Caco-2 (cell line): ENCODE measurements at regions not wholly inside any gene's neighbourhood (a gene's known extent, or its start where the extent isn't known, plus 50 kb on each side); places are given as distances from the start of the nearest gene placed in this dataset.
"Not testable (repeated sequence)": the region's sequence is repeated elsewhere in the genome, so short reads cannot be mapped to it uniquely, and the experiment has no call there.

Source experiments
- BruUV-seq: library from RNA; stranded (reverse); fragments of 400-500 nt; replicated peaks from 2 replicates; lab custom pipeline; 2021; lab: Mats Ljungman, UMichigan
- CTCF ChIA-PET: fragments of 300-600 bp; sonication (Branson Sonifier 250); formaldehyde crosslinking; loops from one replicate; lab custom pipeline; 2022; ENCODE audit warnings: antibody characterized with exemption; lab: Charles Lee
- POLR2A ChIA-PET: fragments of 300-600 bp; sonication (Branson Sonifier 250); formaldehyde crosslinking; loops from one replicate; lab custom pipeline; 2022; ENCODE audit warnings: antibody characterized with exemption; lab: Charles Lee
- DNase-seq, 2 experiments: peaks; one replicate each; pipeline versions ENCODE4 v3.0.0 to v3.0.0-alpha.2; 2020 to 2022
- H3K27me3 ChIP-seq: replicated peaks from 2 replicates; pipeline ENCODE4 v1.6.0; 2011; ENCODE audit warnings: low read length; ENCODE audit not compliant: control insufficient read depth, insufficient read depth
- H3K36me3 ChIP-seq: 2 replicates; pipeline ENCODE4 v1.5.1; 2011; ENCODE audit warnings: low read length; ENCODE audit not compliant: control insufficient read depth, insufficient read depth
- H3K4me1 ChIP-seq: fragments of 250-450 bp; sonication (Bioruptor Pico); 2 replicates; pipeline ENCODE4 v1.5.1; 2020; ENCODE audit warnings: mild to moderate bottlenecking
- H3K4me3 ChIP-seq: 2 replicates; pipeline ENCODE4 v1.5.1; 2011; ENCODE audit warnings: low read depth, mild to moderate bottlenecking, control low read depth, low read length
- H3K9me3 ChIP-seq: fragments of 250-450 bp; sonication (Bioruptor Pico); 2 replicates; pipeline ENCODE4 v1.5.1; 2020; ENCODE audit warnings: mild to moderate bottlenecking, moderate library complexity
- H3K27ac Mint-ChIP-seq: one replicate; pipeline ENCODE4 v1.8.0; 2022; ENCODE audit warnings: mixed read lengths; ENCODE audit not compliant: unreplicated experiment
- H3K27me3 Mint-ChIP-seq: one replicate; pipeline ENCODE4 v1.8.0; 2022; ENCODE audit warnings: mixed read lengths; ENCODE audit not compliant: insufficient read depth, unreplicated experiment
- H3K36me3 Mint-ChIP-seq: one replicate; pipeline ENCODE4 v1.8.0; 2022; ENCODE audit warnings: mild to moderate bottlenecking, mixed read lengths; ENCODE audit not compliant: insufficient read depth, unreplicated experiment
- H3K4me1 Mint-ChIP-seq: one replicate; pipeline ENCODE4 v1.8.0; 2022; ENCODE audit warnings: low read depth, mixed read lengths; ENCODE audit not compliant: unreplicated experiment
- H3K4me3 Mint-ChIP-seq: one replicate; pipeline ENCODE4 v1.8.0; 2022; ENCODE audit warnings: mild to moderate bottlenecking, moderate library complexity, mixed read lengths; ENCODE audit not compliant: unreplicated experiment
- H3K9me3 Mint-ChIP-seq: one replicate; pipeline ENCODE4 v1.8.0; 2022; ENCODE audit warnings: mixed read lengths; ENCODE audit not compliant: unreplicated experiment
- intact Hi-C: fragments of 100-400 bp; cut with micrococcal nuclease; formaldehyde crosslinking; loops from one replicate; pipeline ENCODE4 v1.10.0; 2022; ENCODE audit not compliant: unreplicated experiment
- TF ChIP-seq, protein P1 (sequence below), 2 experiments: fragments of 200-600 bp in 1 of 2; IDR thresholded peaks; 1 replicate in 1 of 2; 2 replicates in 1 of 2; pipeline versions ENCODE4 v1.5.1 to v1.8.0; 2011 to 2022; ENCODE audit warnings: antibody characterized with exemption in 1 of 2, control low read depth in 1 of 2, inconsistent platforms in 1 of 2, low read depth in 1 of 2, low read length in 1 of 2, mild to moderate bottlenecking in 1 of 2, moderate library complexity in 1 of 2; ENCODE audit not compliant: insufficient read depth in 1 of 2, severe bottlenecking in 1 of 2, unreplicated experiment in 1 of 2

GRCh38 chr22:34841331-34841771 lies 224.6 kb upstream of the ISX start:
- no TSS peak for BruUV-seq
- H3K36me3 ChIP-seq, result no peaks in the 10 kb centered on the region
- no peaks in the 10 kb centered on the region for H3K27me3 ChIP-seq
- no peak overlapping the region for H3K4me3 Mint-ChIP-seq
- no peaks in the 10 kb centered on the region for H3K9me3 Mint-ChIP-seq
- TF ChIP-seq, protein P1, sequence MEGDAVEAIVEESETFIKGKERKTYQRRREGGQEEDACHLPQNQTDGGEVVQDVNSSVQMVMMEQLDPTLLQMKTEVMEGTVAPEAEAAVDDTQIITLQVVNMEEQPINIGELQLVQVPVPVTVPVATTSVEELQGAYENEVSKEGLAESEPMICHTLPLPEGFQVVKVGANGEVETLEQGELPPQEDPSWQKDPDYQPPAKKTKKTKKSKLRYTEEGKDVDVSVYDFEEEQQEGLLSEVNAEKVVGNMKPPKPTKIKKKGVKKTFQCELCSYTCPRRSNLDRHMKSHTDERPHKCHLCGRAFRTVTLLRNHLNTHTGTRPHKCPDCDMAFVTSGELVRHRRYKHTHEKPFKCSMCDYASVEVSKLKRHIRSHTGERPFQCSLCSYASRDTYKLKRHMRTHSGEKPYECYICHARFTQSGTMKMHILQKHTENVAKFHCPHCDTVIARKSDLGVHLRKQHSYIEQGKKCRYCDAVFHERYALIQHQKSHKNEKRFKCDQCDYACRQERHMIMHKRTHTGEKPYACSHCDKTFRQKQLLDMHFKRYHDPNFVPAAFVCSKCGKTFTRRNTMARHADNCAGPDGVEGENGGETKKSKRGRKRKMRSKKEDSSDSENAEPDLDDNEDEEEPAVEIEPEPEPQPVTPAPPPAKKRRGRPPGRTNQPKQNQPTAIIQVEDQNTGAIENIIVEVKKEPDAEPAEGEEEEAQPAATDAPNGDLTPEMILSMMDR (IDR thresholded peaks at IDR 0.05; ENCODE audit: insufficient read depth in 1 of 2, low read depth in 1 of 2, low read length in 1 of 2, severe bottlenecking in 1 of 2, unreplicated experiment in 1 of 2), result no peak
- DNase-seq, result peak in 1 of 2 experiments; percentile 1
- intact Hi-C loops, result no loop called here
- H3K27ac Mint-ChIP-seq, result no peak overlapping the region
- CTCF ChIA-PET, result no interaction called here
- no peaks in the 10 kb centered on the region for H3K36me3 Mint-ChIP-seq
- H3K4me3 ChIP-seq, result no peak overlapping the region
- no peaks in the 10 kb centered on the region for H3K27me3 Mint-ChIP-seq
- H3K4me1 ChIP-seq, result no peaks in the 10 kb centered on the region
- H3K4me1 Mint-ChIP-seq, result no peaks in the 10 kb centered on the region
- POLR2A ChIA-PET, result no interaction called here
- no peaks in the 10 kb centered on the region for H3K9me3 ChIP-seq

DNA sequence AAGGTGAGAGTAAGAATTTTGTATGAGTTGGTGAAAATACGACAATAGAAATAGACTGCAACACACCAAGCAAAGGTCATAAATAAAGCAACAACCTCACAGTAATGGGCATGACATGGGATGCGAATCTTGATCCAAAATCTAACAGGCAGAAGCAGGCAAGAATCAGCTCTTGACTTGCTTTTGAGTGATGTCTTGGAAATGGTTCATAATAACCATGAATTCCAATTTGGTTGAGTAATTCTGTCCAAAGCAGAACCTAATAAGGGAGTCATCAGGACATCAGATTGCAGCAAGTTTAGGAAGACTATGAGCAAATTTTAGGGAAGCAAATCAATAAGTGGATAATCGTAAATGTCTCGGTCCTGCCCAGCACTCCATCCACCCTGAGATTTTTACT lies 224.0 kb upstream of the ISX start:
- intact Hi-C loops, result no loop called here
- CTCF ChIA-PET, result no interaction called here

DNA sequence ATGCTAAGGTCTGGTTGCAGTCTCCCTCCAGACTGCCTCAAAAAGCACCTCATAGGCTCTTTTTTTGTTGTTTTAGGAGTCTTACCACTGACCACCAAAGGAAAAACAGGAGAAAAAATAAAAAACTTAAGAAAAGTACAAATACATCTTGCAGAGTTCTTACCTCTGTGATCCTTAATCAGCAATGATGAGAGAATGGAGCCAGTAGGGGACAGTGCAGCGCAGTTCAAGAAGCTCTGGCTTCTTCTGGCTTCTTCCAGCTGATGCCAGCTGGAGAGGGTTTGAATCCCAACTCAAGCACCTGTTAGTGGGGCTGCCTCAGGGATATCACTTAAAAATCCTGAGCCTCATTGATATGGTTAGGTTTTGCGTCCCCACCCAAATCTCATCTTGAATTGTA lies 223.3 kb upstream of the ISX start:
- TF ChIP-seq, protein P1 (IDR thresholded peaks at IDR 0.05; ENCODE audit: insufficient read depth in 1 of 2, low read depth in 1 of 2, low read length in 1 of 2, severe bottlenecking in 1 of 2, unreplicated experiment in 1 of 2), result no peak
- Mint-ChIP-seq H3K27ac (no peak overlapping the region), H3K9me3 (no peaks in the 10 kb centered on the region), H3K36me3 (no peaks in the 10 kb centered on the region), H3K4me1 (no peaks in the 10 kb centered on the region), H3K27me3 (no peaks in the 10 kb centered on the region), H3K4me3 (no peak overlapping the region)
- no peak overlapping the region for H3K4me3 ChIP-seq
- no TSS peak for BruUV-seq
- DNase-seq, result no peak
- intact Hi-C loops, result no loop called here
- no peaks in the 10 kb centered on the region for H3K4me1 ChIP-seq
- H3K36me3 ChIP-seq, result no peaks in the 10 kb centered on the region
- no peaks in the 10 kb centered on the region for H3K27me3 ChIP-seq
- no peaks in the 10 kb centered on the region for H3K9me3 ChIP-seq
- ChIA-PET POLR2A (no interaction called here), CTCF (no interaction called here)

More for the DNA sequence above, 224.0 kb upstream of the ISX start:
- no peak for DNase-seq
- Histone ChIP-seq H3K4me1 (no peaks in the 10 kb centered on the region), H3K9me3 (no peaks in the 10 kb centered on the region), H3K27me3 (no peaks in the 10 kb centered on the region), H3K36me3 (no peaks in the 10 kb centered on the region), H3K4me3 (no peak overlapping the region)
- TF ChIP-seq, protein P1 (IDR thresholded peaks at IDR 0.05; ENCODE audit: insufficient read depth in 1 of 2, low read depth in 1 of 2, low read length in 1 of 2, severe bottlenecking in 1 of 2, unreplicated experiment in 1 of 2), result no peak
- no peaks in the 10 kb centered on the region for H3K9me3 Mint-ChIP-seq
- no peaks in the 10 kb centered on the region for H3K36me3 Mint-ChIP-seq
- POLR2A ChIA-PET, result no interaction called here
- H3K4me1 Mint-ChIP-seq, result no peaks in the 10 kb centered on the region
- H3K4me3 Mint-ChIP-seq, result no peak overlapping the region
- H3K27me3 Mint-ChIP-seq, result no peaks in the 10 kb centered on the region
- H3K27ac Mint-ChIP-seq, result no peak overlapping the region
- BruUV-seq, result no TSS peak

DNA sequence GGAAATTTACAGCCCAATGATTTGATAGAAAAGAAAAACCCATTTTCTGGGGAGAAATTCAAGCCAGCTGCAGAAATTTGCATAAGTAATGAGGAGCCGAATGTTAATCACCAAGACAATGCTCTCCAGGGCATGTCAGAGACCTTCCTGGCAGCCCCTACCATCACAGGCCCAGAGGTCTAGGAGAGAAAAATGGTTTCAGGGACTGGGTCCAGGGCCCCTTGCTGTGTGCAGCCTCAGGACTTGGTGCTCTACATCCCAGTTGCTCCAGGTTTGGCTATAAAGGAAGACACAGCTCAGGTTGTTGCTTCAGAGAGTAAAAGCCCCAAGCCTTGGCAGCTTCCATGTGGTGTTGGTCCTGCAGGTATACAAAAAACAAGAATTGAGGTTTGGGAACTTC lies 222.2 kb upstream of the ISX start:
- intact Hi-C loops, H3K9me3 ChIP-seq, BruUV-seq, POLR2A ChIA-PET, H3K4me3 Mint-ChIP-seq, H3K36me3 ChIP-seq, H3K27me3 ChIP-seq, CTCF ChIA-PET, DNase-seq, H3K4me3 ChIP-seq, H3K4me1 Mint-ChIP-seq, H3K27ac Mint-ChIP-seq, H3K9me3 Mint-ChIP-seq, H3K27me3 Mint-ChIP-seq, H3K36me3 Mint-ChIP-seq, H3K4me1 ChIP-seq: not testable (repeated sequence)
